Fibroblast of upper back skin (primary cell): ENCODE measurements at regions not wholly inside any gene's neighbourhood (a gene's known extent, or its start where the extent isn't known, plus 50 kb on each side); places are given as distances from the start of the nearest gene placed in this dataset.

Experiments used
- DNase-seq: peaks from one replicate; pipeline ENCODE4 v3.0.0-alpha.2; 2013

- DNase-seq, result no peak
Measured at GRCh38 chr2:76447294-76447693, 736.6 kb upstream of the GCFC2 start.

- DNase-seq, result no peak
Measured at GRCh38 chr2:76446872-76447271, 736.2 kb upstream of the GCFC2 start.

GRCh38 chr2:76445880-76446279 is 735.2 kb upstream of the GCFC2 start:
- DNase-seq, result no peak

GRCh38 chr2:76444732-76445131 is 734.0 kb upstream of the GCFC2 start:
- DNase-seq, result no peak

GRCh38 chr2:76437564-76437963 is 726.8 kb upstream of the GCFC2 start:
- DNase-seq, result no peak

GRCh38 chr2:76429374-76429773 is 718.7 kb upstream of the GCFC2 start:
- no peak for DNase-seq

GRCh38 chr2:76427452-76427851 is 716.7 kb upstream of the GCFC2 start:
- no peak for DNase-seq

GRCh38 chr2:76415821-76416220 is 705.1 kb upstream of the GCFC2 start:
- no peak for DNase-seq

- no peak for DNase-seq
Measured at GRCh38 chr2:76413436-76413835, 702.7 kb upstream of the GCFC2 start.

GRCh38 chr2:76406134-76406855 is 695.6 kb upstream of the GCFC2 start:
- DNase-seq, result no peak

GRCh38 chr2:76393356-76393755 is 682.6 kb upstream of the GCFC2 start:
- DNase-seq, result no peak

- DNase-seq, result no peak
Measured at GRCh38 chr2:76391678-76392077, 681.0 kb upstream of the GCFC2 start.

- no peak for DNase-seq
Measured at GRCh38 chr2:76387294-76387693, 676.6 kb upstream of the GCFC2 start.

GRCh38 chr2:76385943-76386342 is 675.2 kb upstream of the GCFC2 start:
- DNase-seq, result no peak

GRCh38 chr2:76381624-76382023 is 670.9 kb upstream of the GCFC2 start:
- no peak for DNase-seq

- DNase-seq, result no peak
Measured at GRCh38 chr2:76378140-76378539, 667.4 kb upstream of the GCFC2 start.

GRCh38 chr2:76341439-76341838 is 630.7 kb upstream of the GCFC2 start:
- DNase-seq, result no peak

- no peak for DNase-seq
Measured at GRCh38 chr2:76332871-76333270, 622.2 kb upstream of the GCFC2 start.

GRCh38 chr2:76330865-76331264 is 620.1 kb upstream of the GCFC2 start:
- DNase-seq, result no peak

GRCh38 chr2:76326636-76327035 is 615.9 kb upstream of the GCFC2 start:
- no peak for DNase-seq

- DNase-seq, result no peak
Measured at GRCh38 chr2:76323381-76323780, 612.7 kb upstream of the GCFC2 start.

- DNase-seq, result no peak
Measured at GRCh38 chr2:76320716-76321115, 610.0 kb upstream of the GCFC2 start.

- no peak for DNase-seq
Measured at GRCh38 chr2:76318848-76319360, 608.2 kb upstream of the GCFC2 start.

GRCh38 chr2:76316691-76317090 is 606.0 kb upstream of the GCFC2 start:
- DNase-seq, result no peak
